H9 (cell line): ENCODE measurements at regions not wholly inside any gene's neighbourhood (a gene's known extent, or its start where the extent isn't known, plus 50 kb on each side); places are given as distances from the start of the nearest gene placed in this dataset.

Experiments
- DNase-seq: peaks from one replicate; pipeline ENCODE4 v3.0.0-alpha.2; 2017
- H2AFZ ChIP-seq: one replicate; pipeline ENCODE4 v1.6.1; 2013; ENCODE audit warnings: mild to moderate bottlenecking, low read length, control low read depth, moderate library complexity
- H2AK5ac ChIP-seq: 2 replicates; pipeline ENCODE4 v1.6.1; 2013; ENCODE audit warnings: low read length, control low read depth, mixed read lengths; ENCODE audit not compliant: insufficient read length
- H2BK120ac ChIP-seq: one replicate; pipeline ENCODE4 v1.6.1; 2013; ENCODE audit warnings: low read depth, mild to moderate bottlenecking, low read length, control low read depth, inconsistent platforms; ENCODE audit not compliant: poor library complexity, severe bottlenecking
- H2BK12ac ChIP-seq: 2 replicates; pipeline ENCODE4 v1.6.1; 2013; ENCODE audit warnings: low read length, control low read depth, mixed read lengths, low read depth; ENCODE audit not compliant: insufficient read length
- H2BK15ac ChIP-seq: 2 replicates; pipeline ENCODE4 v1.6.1; 2013; ENCODE audit warnings: low read depth, low read length, control low read depth
- H2BK20ac ChIP-seq: one replicate; pipeline ENCODE4 v1.6.1; 2013; ENCODE audit warnings: low read depth, mild to moderate bottlenecking, low read length, control low read depth, inconsistent platforms; ENCODE audit not compliant: poor library complexity, severe bottlenecking
- H2BK5ac ChIP-seq: 2 replicates; pipeline ENCODE4 v1.6.1; 2013; ENCODE audit warnings: low read length, control low read depth, mixed read lengths; ENCODE audit not compliant: insufficient read length
- H3K14ac ChIP-seq: 2 replicates; pipeline ENCODE4 v1.6.1; 2013; ENCODE audit warnings: low read length, control low read depth; ENCODE audit not compliant: insufficient read depth
- H3K18ac ChIP-seq: 2 replicates; pipeline ENCODE4 v1.6.1; 2013; ENCODE audit warnings: low read depth, mild to moderate bottlenecking, mixed read lengths, low read length, control low read depth; ENCODE audit not compliant: insufficient read length
- H3K23ac ChIP-seq: 2 replicates; pipeline ENCODE4 v1.6.1; 2013; ENCODE audit warnings: low read length, control low read depth, mixed read lengths, low read depth; ENCODE audit not compliant: insufficient read length
- H3K23me2 ChIP-seq: 2 replicates; pipeline ENCODE4 v1.6.1; 2013; ENCODE audit warnings: low read depth, mild to moderate bottlenecking, mixed read lengths, low read length, control low read depth; ENCODE audit not compliant: insufficient read length, poor library complexity, severe bottlenecking
- H3K27ac ChIP-seq: 2 replicates; pipeline ENCODE4 v1.5.1; 2013; ENCODE audit warnings: low read length, control low read depth, mixed read lengths, low read depth; ENCODE audit not compliant: insufficient read length
- H3K27me3 ChIP-seq: 2 replicates; pipeline ENCODE4 v1.6.1; 2013; ENCODE audit warnings: low read length, control low read depth, inconsistent platforms; ENCODE audit not compliant: insufficient read depth
- H3K4ac ChIP-seq: 2 replicates; pipeline ENCODE4 v1.6.1; 2013; ENCODE audit warnings: low read depth, mild to moderate bottlenecking, control low read depth, inconsistent platforms, low read length, moderate library complexity
- H3K4me1 ChIP-seq: 2 replicates; pipeline ENCODE4 v1.6.1; 2013; ENCODE audit warnings: low read length, control low read depth, inconsistent platforms; ENCODE audit not compliant: insufficient read depth
- H3K4me2 ChIP-seq: 2 replicates; pipeline ENCODE4 v1.6.1; 2013; ENCODE audit warnings: low read length, control low read depth, mixed read lengths; ENCODE audit not compliant: insufficient read length, insufficient read depth
- H3K56ac ChIP-seq: 2 replicates; pipeline ENCODE4 v1.6.1; 2013; ENCODE audit warnings: low read depth, mild to moderate bottlenecking, mixed read lengths, low read length, control low read depth; ENCODE audit not compliant: insufficient read length
- H3K79me1 ChIP-seq: 2 replicates; pipeline ENCODE4 v1.6.1; 2013; ENCODE audit warnings: low read depth, mild to moderate bottlenecking, moderate library complexity, low read length, control low read depth, inconsistent platforms; ENCODE audit not compliant: insufficient read depth, poor library complexity, severe bottlenecking
- H3K79me2 ChIP-seq: 2 replicates; pipeline ENCODE4 v1.6.1; 2013; ENCODE audit warnings: low read length, control low read depth, inconsistent platforms; ENCODE audit not compliant: insufficient read depth
- H3K9ac ChIP-seq: 2 replicates; pipeline ENCODE4 v1.6.1; 2013; ENCODE audit warnings: low read length, control low read depth, mixed read lengths; ENCODE audit not compliant: insufficient read length; ENCODE audit errors: extremely low read depth
- H3K9me3 ChIP-seq: one replicate; pipeline ENCODE4 v1.6.1; 2013; ENCODE audit warnings: low read depth, low read length, inconsistent platforms; ENCODE audit not compliant: control insufficient read depth
- H3T11ph ChIP-seq: one replicate; pipeline ENCODE4 v1.6.1; 2013; ENCODE audit warnings: mild to moderate bottlenecking, low read length, control low read depth, inconsistent platforms
- H4K20me1 ChIP-seq: one replicate; pipeline ENCODE4 v1.6.1; 2013; ENCODE audit not compliant: control insufficient read depth, insufficient read length, insufficient read depth
- H4K5ac ChIP-seq: 2 replicates; pipeline ENCODE4 v1.6.1; 2013; ENCODE audit warnings: low read depth, mild to moderate bottlenecking, mixed read lengths, low read length, control low read depth; ENCODE audit not compliant: insufficient read length
- H4K8ac ChIP-seq: replicated peaks from 2 replicates; pipeline ENCODE4 v1.6.1; 2013; ENCODE audit warnings: low read length, control low read depth, mixed read lengths, low read depth; ENCODE audit not compliant: insufficient read length
- H4K91ac ChIP-seq: 2 replicates; pipeline ENCODE4 v1.6.1; 2013; ENCODE audit warnings: low read depth, mild to moderate bottlenecking, moderate library complexity, mixed read lengths, low read length, control low read depth; ENCODE audit not compliant: insufficient read length
- H3K27ac Mint-ChIP-seq, 3 experiments: 2 replicates in 2 of 3; 3 replicates in 1 of 3; pipeline ENCODE4 v1.8.0; 2020 to 2021; ENCODE audit warnings: mixed read lengths in 3 of 3, mild to moderate bottlenecking in 1 of 3, moderate library complexity in 1 of 3
- H3K27me3 Mint-ChIP-seq: 2 replicates; pipeline ENCODE4 v1.8.0; 2021; ENCODE audit warnings: low read depth, mild to moderate bottlenecking, moderate library complexity, mixed read lengths
- H3K36me3 Mint-ChIP-seq, 3 experiments: 2 replicates in 2 of 3; 3 replicates in 1 of 3; pipeline ENCODE4 v1.8.0; 2020 to 2021; ENCODE audit warnings: low read depth in 3 of 3, mixed read lengths in 3 of 3; ENCODE audit not compliant: insufficient read depth in 1 of 3
- H3K4me1 Mint-ChIP-seq, 2 experiments: 2 replicates each; pipeline ENCODE4 v1.8.0; 2020; ENCODE audit warnings: mixed read lengths in 2 of 2
- H3K4me3 Mint-ChIP-seq, 2 experiments: 2 replicates in 1 of 2; 3 replicates in 1 of 2; pipeline ENCODE4 v1.8.0; 2020 to 2021; ENCODE audit warnings: mild to moderate bottlenecking in 2 of 2, mixed read lengths in 2 of 2, moderate library complexity in 1 of 2
- H3K9me3 Mint-ChIP-seq, 2 experiments: 2 replicates in 1 of 2; 3 replicates in 1 of 2; pipeline ENCODE4 v1.8.0; 2020; ENCODE audit warnings: mild to moderate bottlenecking in 2 of 2, mixed read lengths in 2 of 2, moderate library complexity in 1 of 2
- WGBS: extraction: QIAGEN DNeasy Blood & Tissue Kit; methylation state at CpG from one replicate; pipeline ENCODE4 v1.1.7; 2013; ENCODE audit warnings: missing lambda C conversion rate, low lambda C conversion rate, mixed read lengths; ENCODE audit not compliant: insufficient read length; ENCODE audit errors: extremely low coverage; 5-methylcytosine and 5-hydroxymethylcytosine counted together
- TF ChIP-seq, protein P1 (sequence below): fragments of 200-600 bp; sonication (generic); conservative IDR thresholded peaks from 3 replicates; pipeline ENCODE4 v1.8.0; 2021; ENCODE audit warnings: antibody characterized with exemption, mild to moderate bottlenecking

DNA sequence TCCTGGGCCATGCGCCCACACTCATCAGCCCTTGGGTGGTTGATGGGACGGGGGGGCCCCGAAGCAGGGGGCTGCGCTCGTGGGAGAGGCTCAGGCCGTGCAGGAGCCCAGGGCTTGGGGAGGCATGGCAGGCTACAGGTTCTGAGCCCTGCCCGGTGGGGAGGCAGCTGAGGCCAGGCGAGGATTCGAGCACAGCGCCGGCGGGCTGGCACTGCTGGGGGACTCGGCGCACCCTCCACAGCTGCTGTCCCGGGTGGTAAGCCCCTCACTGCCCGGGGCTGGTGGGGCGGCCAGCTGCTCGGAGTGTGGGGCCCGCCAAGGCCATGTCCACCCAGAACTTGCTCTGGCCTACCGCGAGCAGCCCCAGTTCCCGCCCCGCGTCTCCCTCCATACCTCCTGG is 295.8 kb upstream of the SEL1L start:
- Mint-ChIP-seq H3K4me3 (no peak overlapping the region), H3K27ac (no peak overlapping the region), H3K36me3 (peaks cover 3 to 9% (median 7%) of the 10 kb centered on the region in 3 experiments; a peak in 3 of 7 replicates), H3K9me3 (peaks cover 0 to 15% of the 10 kb centered on the region in 2 experiments; a peak in 3 of 5 replicates), H3K4me1 (peaks cover 15 to 18% of the 10 kb centered on the region in 2 experiments), H3K27me3 (no peaks in the 10 kb centered on the region; the same call in 1 of the 2 replicates)
- no CpG with 5 or more reads among the region's 24 CpGs for WGBS
- Histone ChIP-seq H3K9ac (no peak overlapping the region), H3K18ac (no peak overlapping the region), H2BK15ac (no peak overlapping the region), H3K23me2 (no peaks in the 10 kb centered on the region), H3K56ac (no peak overlapping the region), H3T11ph (no peak overlapping the region), H3K27ac (no peak overlapping the region), H3K27me3 (no peaks in the 10 kb centered on the region; the same call in 1 of the 2 replicates), H4K91ac (no peak overlapping the region), H2AK5ac (no peak overlapping the region), H3K79me2 (no peaks in the 10 kb centered on the region), H3K4me1 (no peaks in the 10 kb centered on the region; the same call in 1 of the 2 replicates), H3K14ac (no peak overlapping the region), H2BK5ac (no peak overlapping the region), H4K20me1 (no peaks in the 10 kb centered on the region), H2BK120ac (no peak overlapping the region), H3K4me2 (no peak overlapping the region), H3K23ac (no peak overlapping the region), H2AFZ (no peak overlapping the region), H2BK20ac (no peak overlapping the region), H3K9me3 (no peaks in the 10 kb centered on the region), H3K79me1 (no peaks in the 10 kb centered on the region), H2BK12ac (no peak overlapping the region), H3K4ac (no peak overlapping the region), H4K8ac (no peak overlapping the region), H4K5ac (no peak overlapping the region)
- TF ChIP-seq, protein P1, sequence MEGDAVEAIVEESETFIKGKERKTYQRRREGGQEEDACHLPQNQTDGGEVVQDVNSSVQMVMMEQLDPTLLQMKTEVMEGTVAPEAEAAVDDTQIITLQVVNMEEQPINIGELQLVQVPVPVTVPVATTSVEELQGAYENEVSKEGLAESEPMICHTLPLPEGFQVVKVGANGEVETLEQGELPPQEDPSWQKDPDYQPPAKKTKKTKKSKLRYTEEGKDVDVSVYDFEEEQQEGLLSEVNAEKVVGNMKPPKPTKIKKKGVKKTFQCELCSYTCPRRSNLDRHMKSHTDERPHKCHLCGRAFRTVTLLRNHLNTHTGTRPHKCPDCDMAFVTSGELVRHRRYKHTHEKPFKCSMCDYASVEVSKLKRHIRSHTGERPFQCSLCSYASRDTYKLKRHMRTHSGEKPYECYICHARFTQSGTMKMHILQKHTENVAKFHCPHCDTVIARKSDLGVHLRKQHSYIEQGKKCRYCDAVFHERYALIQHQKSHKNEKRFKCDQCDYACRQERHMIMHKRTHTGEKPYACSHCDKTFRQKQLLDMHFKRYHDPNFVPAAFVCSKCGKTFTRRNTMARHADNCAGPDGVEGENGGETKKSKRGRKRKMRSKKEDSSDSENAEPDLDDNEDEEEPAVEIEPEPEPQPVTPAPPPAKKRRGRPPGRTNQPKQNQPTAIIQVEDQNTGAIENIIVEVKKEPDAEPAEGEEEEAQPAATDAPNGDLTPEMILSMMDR: no peak
- no peak for DNase-seq
